OCI-M1 (cell line): ENCODE measurements at regions not wholly inside any gene's neighbourhood (a gene's known extent, or its start where the extent isn't known, plus 50 kb on each side); places are given as distances from the start of the nearest gene placed in this dataset.
"Not testable (repeated sequence)": the region's sequence is repeated elsewhere in the genome, so short reads cannot be mapped to it uniquely, and the experiment has no call there.

Experiments used
- DNase-seq: peaks from one replicate; lab custom pipeline; 2025; lab: John Stamatoyannopoulos, UW

- DNase-seq, result peak; percentile 13
These were observed 115.2 kb upstream of the MDFIC start for GRCh38 chr7:114806590-114807162.

- no peak for DNase-seq
These were observed 109.3 kb upstream of the MDFIC start for GRCh38 chr7:114812570-114812969.

- no peak for DNase-seq
These were observed 108.3 kb upstream of the MDFIC start for GRCh38 chr7:114813624-114814023.

- DNase-seq, result not testable (repeated sequence)
These were observed 104.9 kb upstream of the MDFIC start for GRCh38 chr7:114817036-114817435.

- DNase-seq, result no peak
These were observed 103.4 kb upstream of the MDFIC start for GRCh38 chr7:114818501-114818900.

- no peak for DNase-seq
These were observed 102.1 kb upstream of the MDFIC start for GRCh38 chr7:114819616-114820362.

GRCh38 chr7:114821030-114821900 is 100.6 kb upstream of the MDFIC start:
- no peak for DNase-seq

GRCh38 chr7:114822131-114822530 is 99.8 kb upstream of the MDFIC start:
- DNase-seq, result no peak

GRCh38 chr7:114822844-114823243 is 99.0 kb upstream of the MDFIC start:
- no peak for DNase-seq

GRCh38 chr7:114823290-114823689 is 98.6 kb upstream of the MDFIC start:
- no peak for DNase-seq

- peak; percentile 79 for DNase-seq
These were observed 96.4 kb upstream of the MDFIC start for GRCh38 chr7:114825423-114825951.

GRCh38 chr7:114830952-114831351 is 90.9 kb upstream of the MDFIC start:
- no peak for DNase-seq

GRCh38 chr7:114832906-114833595 is 88.8 kb upstream of the MDFIC start:
- no peak for DNase-seq

GRCh38 chr7:114835303-114835702 is 86.6 kb upstream of the MDFIC start:
- no peak for DNase-seq

GRCh38 chr7:114835861-114836260 is 86.0 kb upstream of the MDFIC start:
- no peak for DNase-seq

- no peak for DNase-seq
These were observed 79.3 kb upstream of the MDFIC start for GRCh38 chr7:114842551-114843065.

GRCh38 chr7:114843102-114843501 is 78.8 kb upstream of the MDFIC start:
- DNase-seq, result no peak

- DNase-seq, result no peak
These were observed 70.4 kb upstream of the MDFIC start for GRCh38 chr7:114851406-114852061.

- DNase-seq, result no peak
These were observed 69.6 kb upstream of the MDFIC start for GRCh38 chr7:114852293-114852692.

- DNase-seq, result no peak
These were observed 68.7 kb upstream of the MDFIC start for GRCh38 chr7:114853189-114853588.

GRCh38 chr7:114854369-114854768 is 67.5 kb upstream of the MDFIC start:
- DNase-seq, result no peak
